Esophagus muscularis mucosa (tissue), 3 donors: ENCODE measurements at regions not wholly inside any gene's neighbourhood (a gene's known extent, or its start where the extent isn't known, plus 50 kb on each side); places are given as distances from the start of the nearest gene placed in this dataset.

Experiments
- POLR2AphosphoS5 ChIP-seq, 2 donors: sonication (generic); formaldehyde crosslinking; IDR thresholded peaks; one replicate each; pipeline ENCODE4 v1.6.1; 2017; ENCODE audit warnings: antibody characterized with exemption in 2 of 2
- TF ChIP-seq, protein P1 (sequence below), 3 experiments: fragments of 200-600 bp in 2 of 3; fragments of 450-650 bp in 1 of 3; sonication (generic) in 2 of 3; IDR thresholded peaks; one replicate each; pipeline ENCODE4 v1.5.1; 2017 to 2019; ENCODE audit warnings: antibody characterized with exemption in 3 of 3, mild to moderate bottlenecking in 2 of 3, moderate library complexity in 1 of 3

DNA sequence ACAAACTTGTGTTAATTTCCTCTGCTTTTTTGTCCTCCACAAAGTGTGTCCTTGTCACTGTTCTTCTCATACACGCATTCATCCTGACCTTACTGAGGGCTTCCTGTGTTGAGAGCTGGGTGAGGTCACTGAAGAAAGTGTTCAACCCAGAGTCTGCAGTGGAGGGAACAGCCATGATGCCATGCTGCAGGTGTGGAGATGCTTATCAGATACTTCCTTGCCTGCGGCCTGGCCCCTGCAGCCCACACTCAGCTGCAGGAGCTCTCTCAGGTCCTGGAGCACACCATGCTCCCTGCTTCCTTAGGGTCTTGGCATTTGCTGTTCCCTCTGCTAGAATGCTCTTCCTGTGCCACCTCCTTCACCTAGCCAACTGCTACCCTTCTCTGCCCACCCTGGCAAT, 108.1 kb upstream of the SPRY4 start:
- peak in 1 of 2 donors; percentile 34 for TF ChIP-seq POLR2AphosphoS5 (IDR thresholded peaks at IDR 0.05)
- TF ChIP-seq, protein P1, sequence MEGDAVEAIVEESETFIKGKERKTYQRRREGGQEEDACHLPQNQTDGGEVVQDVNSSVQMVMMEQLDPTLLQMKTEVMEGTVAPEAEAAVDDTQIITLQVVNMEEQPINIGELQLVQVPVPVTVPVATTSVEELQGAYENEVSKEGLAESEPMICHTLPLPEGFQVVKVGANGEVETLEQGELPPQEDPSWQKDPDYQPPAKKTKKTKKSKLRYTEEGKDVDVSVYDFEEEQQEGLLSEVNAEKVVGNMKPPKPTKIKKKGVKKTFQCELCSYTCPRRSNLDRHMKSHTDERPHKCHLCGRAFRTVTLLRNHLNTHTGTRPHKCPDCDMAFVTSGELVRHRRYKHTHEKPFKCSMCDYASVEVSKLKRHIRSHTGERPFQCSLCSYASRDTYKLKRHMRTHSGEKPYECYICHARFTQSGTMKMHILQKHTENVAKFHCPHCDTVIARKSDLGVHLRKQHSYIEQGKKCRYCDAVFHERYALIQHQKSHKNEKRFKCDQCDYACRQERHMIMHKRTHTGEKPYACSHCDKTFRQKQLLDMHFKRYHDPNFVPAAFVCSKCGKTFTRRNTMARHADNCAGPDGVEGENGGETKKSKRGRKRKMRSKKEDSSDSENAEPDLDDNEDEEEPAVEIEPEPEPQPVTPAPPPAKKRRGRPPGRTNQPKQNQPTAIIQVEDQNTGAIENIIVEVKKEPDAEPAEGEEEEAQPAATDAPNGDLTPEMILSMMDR (IDR thresholded peaks at IDR 0.05), result no peak
